Astrocyte of the spinal cord (primary cell): ENCODE measurements at regions not wholly inside any gene's neighbourhood (a gene's known extent, or its start where the extent isn't known, plus 50 kb on each side); places are given as distances from the start of the nearest gene placed in this dataset.
"Not testable (repeated sequence)": the region's sequence is repeated elsewhere in the genome, so short reads cannot be mapped to it uniquely, and the experiment has no call there.

Experiments
- DNase-seq: peaks from one replicate; pipeline ENCODE4 v3.0.0; 2011; ENCODE audit warnings: low read depth, low spot score
- H3K4me3 ChIP-seq: 2 replicates; pipeline ENCODE4 v1.5.1; 2011; ENCODE audit warnings: low read depth, mild to moderate bottlenecking, low read length, moderate library complexity
- CTCF ChIP-seq: IDR thresholded peaks from 2 replicates; pipeline ENCODE4 v1.5.1; 2012; ENCODE audit warnings: low read depth, mild to moderate bottlenecking, low read length, inconsistent platforms
- in situ Hi-C: cut with HindIII; loops from 2 replicates; pipeline ENCODE4 v1.10.0; 2017; ENCODE audit warnings: low sequenced_read_pairs

- in situ Hi-C loops: no loop called here
- no peak for DNase-seq
- no peak for TF ChIP-seq CTCF
- H3K4me3 ChIP-seq: no peak overlapping the region
Measured at GRCh38 chr5:24161559-24161958, 483.2 kb downstream of the CDH10 start.

- DNase-seq: no peak
- H3K4me3 ChIP-seq: no peak overlapping the region
- TF ChIP-seq CTCF: no peak
- in situ Hi-C loops: no loop called here
Measured at GRCh38 chr5:24162343-24162742, 482.4 kb downstream of the CDH10 start.

GRCh38 chr5:24163091-24163490 lies 481.7 kb downstream of the CDH10 start:
- in situ Hi-C loops: no loop called here
- TF ChIP-seq CTCF: no peak
- no peak for DNase-seq
- no peak overlapping the region for H3K4me3 ChIP-seq

DNA sequence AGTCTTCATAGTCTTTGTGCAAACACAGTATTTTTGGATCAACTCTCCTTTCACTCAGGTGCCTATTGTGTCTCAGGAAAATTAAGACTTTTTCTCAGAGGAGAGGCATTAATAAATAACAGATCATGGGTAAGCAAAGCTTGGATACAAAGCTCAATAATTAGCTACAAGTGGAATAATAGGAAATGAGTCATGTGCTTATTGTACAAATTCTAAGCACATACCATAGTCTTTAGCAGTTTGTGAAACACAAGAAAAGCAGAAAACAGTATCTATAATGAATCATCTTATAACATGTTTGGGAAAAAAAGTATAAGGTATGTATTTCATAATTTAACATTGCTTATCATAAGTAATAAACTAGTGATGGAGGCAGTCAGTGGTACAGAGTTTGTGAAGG lies 477.0 kb downstream of the CDH10 start:
- no peak for DNase-seq
- TF ChIP-seq CTCF: no peak
- H3K4me3 ChIP-seq: no peak overlapping the region
- in situ Hi-C loops: no loop called here

DNA sequence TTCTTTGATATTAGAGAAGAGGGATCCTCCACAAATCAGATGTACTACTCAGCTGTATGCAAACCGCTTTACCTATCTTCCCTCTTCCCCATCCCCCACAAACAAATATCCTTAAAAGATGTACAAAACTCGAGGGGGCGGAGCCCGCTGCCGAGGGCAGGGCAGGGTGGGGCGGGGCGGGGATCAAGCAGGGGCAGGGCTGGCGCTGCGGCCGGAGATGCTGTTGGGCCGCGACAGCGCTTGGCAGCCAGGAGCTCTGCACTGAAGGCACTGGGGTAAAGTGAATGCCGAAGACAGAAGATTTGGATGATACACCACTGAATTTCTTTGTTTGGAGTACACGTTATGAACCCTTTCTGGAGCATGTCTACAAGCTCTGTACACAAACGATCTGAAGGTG lies 474.8 kb downstream of the CDH10 start:
- in situ Hi-C loops: no loop called here
- no peak for DNase-seq
- H3K4me3 ChIP-seq: no peak overlapping the region
- TF ChIP-seq CTCF: no peak

DNA sequence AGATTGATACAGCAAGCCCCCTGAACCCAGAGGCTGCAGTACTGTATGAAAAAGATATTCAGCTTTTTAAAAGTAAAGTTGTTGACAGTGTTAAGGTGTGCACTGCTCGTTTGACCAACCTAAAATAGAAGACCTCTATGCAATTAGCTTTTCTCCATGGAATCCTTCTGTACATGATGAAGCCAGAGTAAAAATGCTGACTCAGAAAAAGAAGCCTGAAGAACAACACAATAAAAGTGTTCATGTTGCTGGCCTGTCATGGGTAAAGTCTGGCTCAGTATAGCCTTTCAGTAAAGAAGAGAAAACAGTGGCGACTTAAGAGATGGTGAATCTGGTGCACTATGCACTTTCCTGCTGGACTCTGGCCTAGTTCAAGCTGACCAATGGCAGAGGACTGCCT lies 473.8 kb downstream of the CDH10 start:
- DNase-seq, in situ Hi-C loops: not testable (repeated sequence)

GRCh38 chr5:24177821-24178220 lies 467.0 kb downstream of the CDH10 start:
- in situ Hi-C loops: no loop called here
- no peak for TF ChIP-seq CTCF
- no peak for DNase-seq
- H3K4me3 ChIP-seq: no peak overlapping the region

More for the DNA sequence above, 473.8 kb downstream of the CDH10 start:
- H3K4me3 ChIP-seq: not testable (repeated sequence)
